ENCODE measurements at regions not wholly inside any gene's neighbourhood (a gene's known extent, or its start where the extent isn't known, plus 50 kb on each side); places are given as distances from the start of the nearest gene placed in this dataset.

DNA sequence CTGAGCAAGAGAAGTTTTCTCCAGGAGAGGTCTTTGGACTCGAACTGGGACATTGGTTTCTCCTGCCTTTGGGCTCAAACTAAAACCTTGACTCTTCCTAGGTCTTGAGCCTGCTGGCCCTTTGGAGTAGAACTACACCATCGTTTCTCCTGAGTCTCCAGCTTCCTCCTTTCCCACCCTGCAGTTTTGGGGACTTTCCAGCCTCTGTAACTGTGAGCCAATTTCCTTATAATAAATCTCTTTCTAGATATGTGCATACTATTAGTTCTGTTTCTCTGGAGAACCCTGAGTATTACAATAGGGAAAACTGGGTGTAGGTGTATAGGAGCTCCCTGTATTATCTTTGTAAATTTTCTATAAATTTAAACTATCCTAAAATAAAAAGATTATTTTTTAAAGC, 219.8 kb upstream of the AGAP1 start:
- TF ChIP-seq ZSCAN20 (CRISPR knock-in tag; IDR thresholded peaks at IDR 0.05) (no peak), PHF8 (IDR thresholded peaks at IDR 0.05; ENCODE audit: borderline replicate concordance, low read depth) (no peak), POLR2A (IDR thresholded peaks at IDR 0.05; ENCODE audit: low read length) (no peak), ESRRA (IDR thresholded peaks at IDR 0.05; ENCODE audit: borderline replicate concordance, low read length) (no peak), MYC (IDR thresholded peaks at IDR 0.05; ENCODE audit: borderline replicate concordance, low read length) (no peak), CBX8 (IDR thresholded peaks at IDR 0.05) (no peak), CHD2 (IDR thresholded peaks at IDR 0.05; ENCODE audit: low read length, partially characterized antibody) (no peak), JUN (IDR thresholded peaks at IDR 0.05) (no peak), CEBPB (IDR thresholded peaks at IDR 0.05) (no peak)
- TF ChIP-seq, protein P1, sequence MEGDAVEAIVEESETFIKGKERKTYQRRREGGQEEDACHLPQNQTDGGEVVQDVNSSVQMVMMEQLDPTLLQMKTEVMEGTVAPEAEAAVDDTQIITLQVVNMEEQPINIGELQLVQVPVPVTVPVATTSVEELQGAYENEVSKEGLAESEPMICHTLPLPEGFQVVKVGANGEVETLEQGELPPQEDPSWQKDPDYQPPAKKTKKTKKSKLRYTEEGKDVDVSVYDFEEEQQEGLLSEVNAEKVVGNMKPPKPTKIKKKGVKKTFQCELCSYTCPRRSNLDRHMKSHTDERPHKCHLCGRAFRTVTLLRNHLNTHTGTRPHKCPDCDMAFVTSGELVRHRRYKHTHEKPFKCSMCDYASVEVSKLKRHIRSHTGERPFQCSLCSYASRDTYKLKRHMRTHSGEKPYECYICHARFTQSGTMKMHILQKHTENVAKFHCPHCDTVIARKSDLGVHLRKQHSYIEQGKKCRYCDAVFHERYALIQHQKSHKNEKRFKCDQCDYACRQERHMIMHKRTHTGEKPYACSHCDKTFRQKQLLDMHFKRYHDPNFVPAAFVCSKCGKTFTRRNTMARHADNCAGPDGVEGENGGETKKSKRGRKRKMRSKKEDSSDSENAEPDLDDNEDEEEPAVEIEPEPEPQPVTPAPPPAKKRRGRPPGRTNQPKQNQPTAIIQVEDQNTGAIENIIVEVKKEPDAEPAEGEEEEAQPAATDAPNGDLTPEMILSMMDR (IDR thresholded peaks at IDR 0.05) = no peak
- TF ChIP-seq, protein P2, sequence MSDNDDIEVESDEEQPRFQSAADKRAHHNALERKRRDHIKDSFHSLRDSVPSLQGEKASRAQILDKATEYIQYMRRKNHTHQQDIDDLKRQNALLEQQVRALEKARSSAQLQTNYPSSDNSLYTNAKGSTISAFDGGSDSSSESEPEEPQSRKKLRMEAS (IDR thresholded peaks at IDR 0.05) = no peak
- TF ChIP-seq, protein P3, sequence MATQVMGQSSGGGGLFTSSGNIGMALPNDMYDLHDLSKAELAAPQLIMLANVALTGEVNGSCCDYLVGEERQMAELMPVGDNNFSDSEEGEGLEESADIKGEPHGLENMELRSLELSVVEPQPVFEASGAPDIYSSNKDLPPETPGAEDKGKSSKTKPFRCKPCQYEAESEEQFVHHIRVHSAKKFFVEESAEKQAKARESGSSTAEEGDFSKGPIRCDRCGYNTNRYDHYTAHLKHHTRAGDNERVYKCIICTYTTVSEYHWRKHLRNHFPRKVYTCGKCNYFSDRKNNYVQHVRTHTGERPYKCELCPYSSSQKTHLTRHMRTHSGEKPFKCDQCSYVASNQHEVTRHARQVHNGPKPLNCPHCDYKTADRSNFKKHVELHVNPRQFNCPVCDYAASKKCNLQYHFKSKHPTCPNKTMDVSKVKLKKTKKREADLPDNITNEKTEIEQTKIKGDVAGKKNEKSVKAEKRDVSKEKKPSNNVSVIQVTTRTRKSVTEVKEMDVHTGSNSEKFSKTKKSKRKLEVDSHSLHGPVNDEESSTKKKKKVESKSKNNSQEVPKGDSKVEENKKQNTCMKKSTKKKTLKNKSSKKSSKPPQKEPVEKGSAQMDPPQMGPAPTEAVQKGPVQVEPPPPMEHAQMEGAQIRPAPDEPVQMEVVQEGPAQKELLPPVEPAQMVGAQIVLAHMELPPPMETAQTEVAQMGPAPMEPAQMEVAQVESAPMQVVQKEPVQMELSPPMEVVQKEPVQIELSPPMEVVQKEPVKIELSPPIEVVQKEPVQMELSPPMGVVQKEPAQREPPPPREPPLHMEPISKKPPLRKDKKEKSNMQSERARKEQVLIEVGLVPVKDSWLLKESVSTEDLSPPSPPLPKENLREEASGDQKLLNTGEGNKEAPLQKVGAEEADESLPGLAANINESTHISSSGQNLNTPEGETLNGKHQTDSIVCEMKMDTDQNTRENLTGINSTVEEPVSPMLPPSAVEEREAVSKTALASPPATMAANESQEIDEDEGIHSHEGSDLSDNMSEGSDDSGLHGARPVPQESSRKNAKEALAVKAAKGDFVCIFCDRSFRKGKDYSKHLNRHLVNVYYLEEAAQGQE (IDR thresholded peaks at IDR 0.05) = no peak
